Neuronal stem cell (in vitro differentiated cells): ENCODE measurements at regions not wholly inside any gene's neighbourhood (a gene's known extent, or its start where the extent isn't known, plus 50 kb on each side); places are given as distances from the start of the nearest gene placed in this dataset.

ENCODE experiments used
- DNase-seq: peaks from one replicate; pipeline ENCODE4 v3.0.0-alpha.2; 2013; ENCODE audit warnings: low spot score
- H2AFZ ChIP-seq: one replicate; pipeline ENCODE4 v1.6.1; 2013; ENCODE audit warnings: mild to moderate bottlenecking, low read length, inconsistent platforms
- H2AK5ac ChIP-seq: 2 replicates; pipeline ENCODE4 v1.6.1; 2013; ENCODE audit warnings: low read depth, mild to moderate bottlenecking, inconsistent platforms, low read length, moderate library complexity, mixed read lengths
- H2BK120ac ChIP-seq: 2 replicates; pipeline ENCODE4 v1.6.1; 2013; ENCODE audit warnings: low read depth, mild to moderate bottlenecking, inconsistent platforms, low read length, moderate library complexity, mixed read lengths
- H2BK12ac ChIP-seq: one replicate; pipeline ENCODE4 v1.6.1; 2013; ENCODE audit warnings: low read length, inconsistent platforms
- H2BK15ac ChIP-seq: 2 replicates; pipeline ENCODE4 v1.6.1; 2013; ENCODE audit warnings: mild to moderate bottlenecking, low read length, inconsistent platforms, mixed read lengths
- H2BK5ac ChIP-seq: one replicate; pipeline ENCODE4 v1.6.1; 2013; ENCODE audit warnings: inconsistent platforms, mild to moderate bottlenecking, low read length, moderate library complexity
- H3K14ac ChIP-seq: one replicate; pipeline ENCODE4 v1.6.1; 2013; ENCODE audit warnings: low read length, inconsistent platforms
- H3K18ac ChIP-seq: 2 replicates; pipeline ENCODE4 v1.6.1; 2013; ENCODE audit warnings: low read length, inconsistent platforms
- H3K23ac ChIP-seq: 2 replicates; pipeline ENCODE4 v1.6.1; 2013; ENCODE audit warnings: low read depth, mild to moderate bottlenecking, mixed read lengths, low read length, inconsistent platforms; ENCODE audit not compliant: poor library complexity
- H3K27ac ChIP-seq: replicated peaks from 3 replicates; pipeline ENCODE4 v1.5.1; 2013; ENCODE audit warnings: low read length, inconsistent platforms
- H3K27me3 ChIP-seq, 3 experiments: 2 replicates each; pipeline ENCODE4 v1.6.1; 2013; ENCODE audit warnings: low read length in 3 of 3, mild to moderate bottlenecking in 2 of 3, inconsistent platforms in 1 of 3, low read depth in 1 of 3, mixed read lengths in 1 of 3, moderate library complexity in 1 of 3; ENCODE audit not compliant: control insufficient read depth in 3 of 3, insufficient read depth in 3 of 3
- H3K36me3 ChIP-seq, 2 donors: replicated peaks in 1 of 2; 2 replicates each; pipeline ENCODE4 v1.6.1; 2013; ENCODE audit warnings: low read length in 2 of 2; ENCODE audit not compliant: control insufficient read depth in 2 of 2, insufficient read depth in 2 of 2
- H3K4ac ChIP-seq: 2 replicates; pipeline ENCODE4 v1.6.1; 2013; ENCODE audit warnings: inconsistent platforms, mild to moderate bottlenecking, low read length, moderate library complexity
- H3K4me1 ChIP-seq, 2 donors: 1 replicate in 1 of 2; 2 replicates in 1 of 2; pipeline ENCODE4 v1.6.1; 2013; ENCODE audit warnings: low read length in 2 of 2, low read depth in 1 of 2; ENCODE audit not compliant: control insufficient read depth in 2 of 2, insufficient read depth in 1 of 2
- H3K4me2 ChIP-seq: one replicate; pipeline ENCODE4 v1.6.1; 2013; ENCODE audit warnings: mild to moderate bottlenecking, low read length, inconsistent platforms; ENCODE audit not compliant: insufficient read depth, poor library complexity, severe bottlenecking
- H3K4me3 ChIP-seq, 2 donors: 2 replicates each; pipeline ENCODE4 v1.5.1; 2013; ENCODE audit warnings: low read length in 2 of 2, mild to moderate bottlenecking in 2 of 2, inconsistent platforms in 1 of 2, moderate library complexity in 1 of 2
- H3K79me1 ChIP-seq: one replicate; pipeline ENCODE4 v1.6.1; 2013; ENCODE audit warnings: low read depth, mild to moderate bottlenecking, inconsistent platforms, low read length, moderate library complexity
- H3K9ac ChIP-seq: one replicate; pipeline ENCODE4 v1.6.1; 2013; ENCODE audit warnings: mild to moderate bottlenecking, low read depth, low read length, inconsistent platforms; ENCODE audit not compliant: poor library complexity
- H3K9me3 ChIP-seq, 2 donors: replicated peaks in 1 of 2; 2 replicates each; pipeline versions ENCODE3 to v1.6.1; 2013; ENCODE audit warnings: low read length in 2 of 2, mild to moderate bottlenecking in 2 of 2, inconsistent platforms in 1 of 2, low read depth in 1 of 2, mixed read lengths in 1 of 2, moderate library complexity in 1 of 2; ENCODE audit not compliant: control insufficient read depth in 2 of 2, insufficient read depth in 1 of 2
- H4K8ac ChIP-seq: one replicate; pipeline ENCODE4 v1.6.1; 2013; ENCODE audit warnings: low read depth, mild to moderate bottlenecking, inconsistent platforms, low read length, moderate library complexity
- H4K91ac ChIP-seq: one replicate; pipeline ENCODE4 v1.6.1; 2013; ENCODE audit warnings: low read length, low read depth, mild to moderate bottlenecking, inconsistent platforms; ENCODE audit not compliant: poor library complexity
- WGBS, 2 donors: extraction: QIAGEN DNeasy Blood & Tissue Kit; methylation state at CpG; one replicate each; pipeline ENCODE4 v1.1.7; 2013; ENCODE audit warnings: missing lambda C conversion rate in 2 of 2, mixed read lengths in 1 of 2; ENCODE audit not compliant: insufficient read length in 2 of 2, insufficient replicate concordance in 1 of 2; ENCODE audit errors: extremely low coverage in 2 of 2; 5-methylcytosine and 5-hydroxymethylcytosine counted together

- H3K27me3 ChIP-seq, result no peaks in the 10 kb centered on the region
- no peak overlapping the region for H4K8ac ChIP-seq
- H3K36me3 ChIP-seq, result no peaks in the 10 kb centered on the region
- no peak overlapping the region for H3K4me2 ChIP-seq
- H3K79me1 ChIP-seq, result no peaks in the 10 kb centered on the region
- H3K4me3 ChIP-seq, result no peak overlapping the region
- no peak overlapping the region for H3K23ac ChIP-seq
- DNase-seq, result no peak
- H4K91ac ChIP-seq, result no peak overlapping the region
- H3K4me1 ChIP-seq, result peaks cover 1 to 9% of the 10 kb centered on the region in 2 donors
- H2AK5ac ChIP-seq, result no peak overlapping the region
- no CpG with 5 or more reads among the region's 4 CpGs for WGBS, 2 donors
- H3K4ac ChIP-seq, result no peak overlapping the region
- H3K27ac ChIP-seq, result no peak overlapping the region
- no peak overlapping the region for H2BK12ac ChIP-seq
- H3K9ac ChIP-seq, result no peak overlapping the region
- peaks cover 0 to 4% of the 10 kb centered on the region in 2 donors for H3K9me3 ChIP-seq
- no peak overlapping the region for H3K18ac ChIP-seq
- H2BK15ac ChIP-seq, result no peak overlapping the region
- H3K14ac ChIP-seq, result no peak overlapping the region
- H2BK5ac ChIP-seq, result no peak overlapping the region
- no peak overlapping the region for H2BK120ac ChIP-seq
- H2AFZ ChIP-seq, result no peak overlapping the region
These were observed 293.3 kb downstream of the MTX2 start for GRCh38 chr2:176562359-176563078.

- Histone ChIP-seq H3K79me1 (no peaks in the 10 kb centered on the region), H4K8ac (no peak overlapping the region), H3K14ac (no peak overlapping the region), H4K91ac (no peak overlapping the region), H3K9ac (no peak overlapping the region), H3K9me3 (peaks cover 0 to 4% of the 10 kb centered on the region in 2 donors), H3K4me2 (no peak overlapping the region), H3K18ac (peak overlapping the region; percentile 30), H3K4me3 (peak overlapping the region in 1 of 2 donors; percentile 37), H2AFZ (peak overlapping the region; percentile 50), H3K4ac (no peak overlapping the region), H2BK12ac (no peak overlapping the region), H3K27ac (no peak overlapping the region), H3K27me3 (no peaks in the 10 kb centered on the region), H3K23ac (no peak overlapping the region), H2BK15ac (no peak overlapping the region), H2AK5ac (no peak overlapping the region), H2BK5ac (no peak overlapping the region), H2BK120ac (no peak overlapping the region), H3K36me3 (no peaks in the 10 kb centered on the region), H3K4me1 (peaks cover 1 to 11% of the 10 kb centered on the region in 2 donors)
- no CpG with 5 or more reads among the region's 18 CpGs for WGBS, 2 donors
- DNase-seq, result no peak
These were observed 296.5 kb downstream of the MTX2 start for GRCh38 chr2:176565641-176566323.

DNA sequence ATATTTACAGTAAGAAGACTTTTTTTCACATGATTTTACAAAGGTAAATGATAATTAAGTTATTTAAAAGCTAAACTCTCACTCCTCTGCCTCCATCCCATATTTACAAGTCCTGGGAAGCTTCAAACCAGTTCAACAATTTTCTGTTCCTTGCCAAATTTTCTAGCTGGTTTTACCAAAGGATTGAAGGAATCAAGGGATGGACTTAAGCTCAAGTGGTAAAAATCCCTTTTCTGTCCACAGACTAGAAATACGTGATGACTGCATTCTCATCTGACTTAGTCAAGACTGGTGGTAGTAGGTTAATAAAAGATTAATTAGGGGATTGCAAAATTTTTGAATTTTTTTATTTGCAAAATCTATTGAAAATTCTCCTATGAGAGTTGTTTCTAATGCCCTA is 297.3 kb downstream of the MTX2 start:
- H3K18ac ChIP-seq, result no peak overlapping the region

DNA sequence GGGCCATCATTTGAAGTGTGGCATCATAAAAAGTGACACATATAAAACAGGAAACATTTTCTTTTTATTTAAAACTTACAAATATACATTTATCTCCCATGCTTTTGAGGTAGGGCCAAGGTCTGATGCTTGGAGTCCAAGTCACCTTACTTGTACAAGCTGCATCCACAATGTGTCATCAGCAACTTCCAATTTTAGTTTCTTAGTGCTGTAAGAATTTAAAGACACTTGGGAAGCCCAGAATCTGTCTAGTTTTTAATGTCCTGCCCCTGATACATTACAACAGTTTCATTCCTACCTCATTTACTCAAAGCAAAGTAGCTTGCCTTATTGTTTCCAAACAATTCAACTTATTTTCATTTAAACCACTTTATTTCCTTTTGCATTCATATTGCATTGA is 297.7 kb downstream of the MTX2 start:
- H3K14ac ChIP-seq, result no peak overlapping the region

More for the DNA sequence above, 297.3 kb downstream of the MTX2 start:
- H3K4me1 ChIP-seq, result peaks cover 1 to 11% of the 10 kb centered on the region in 2 donors
- H3K9me3 ChIP-seq, result peaks cover 0 to 4% of the 10 kb centered on the region in 2 donors
- no peak overlapping the region for H3K27ac ChIP-seq
- no peak overlapping the region for H3K4me3 ChIP-seq
- no peaks in the 10 kb centered on the region for H3K79me1 ChIP-seq
- H3K4ac ChIP-seq, result no peak overlapping the region
- no peak overlapping the region for H3K14ac ChIP-seq
- no peak overlapping the region for H3K4me2 ChIP-seq
- H2AK5ac ChIP-seq, result no peak overlapping the region
- H3K27me3 ChIP-seq, result no peaks in the 10 kb centered on the region
- H3K9ac ChIP-seq, result no peak overlapping the region
- no peak overlapping the region for H2BK15ac ChIP-seq
- H2BK120ac ChIP-seq, result no peak overlapping the region
- H4K8ac ChIP-seq, result no peak overlapping the region
- H2BK5ac ChIP-seq, result no peak overlapping the region
- H2BK12ac ChIP-seq, result no peak overlapping the region
- no peaks in the 10 kb centered on the region for H3K36me3 ChIP-seq
- WGBS, 2 donors, result no CpG with 5 or more reads among the region's 1 CpG
- no peak overlapping the region for H4K91ac ChIP-seq
- H2AFZ ChIP-seq, result no peak overlapping the region
- no peak overlapping the region for H3K23ac ChIP-seq
- no peak for DNase-seq

More for the DNA sequence above, 297.7 kb downstream of the MTX2 start:
- H4K8ac ChIP-seq, result no peak overlapping the region
- no peaks in the 10 kb centered on the region for H3K36me3 ChIP-seq
- no peak overlapping the region for H3K4me2 ChIP-seq
- H3K4me3 ChIP-seq, result no peak overlapping the region
- H2BK12ac ChIP-seq, result no peak overlapping the region
- no peak overlapping the region for H2BK15ac ChIP-seq
- H2BK120ac ChIP-seq, result no peak overlapping the region
- H2AFZ ChIP-seq, result no peak overlapping the region
- no peak overlapping the region for H4K91ac ChIP-seq
- no peak overlapping the region for H3K23ac ChIP-seq
- H2BK5ac ChIP-seq, result no peak overlapping the region
- H2AK5ac ChIP-seq, result no peak overlapping the region
- no peak overlapping the region for H3K9ac ChIP-seq
- H3K9me3 ChIP-seq, result peaks cover 0 to 4% of the 10 kb centered on the region in 2 donors
- DNase-seq, result no peak
- no peaks in the 10 kb centered on the region for H3K27me3 ChIP-seq
- H3K4ac ChIP-seq, result no peak overlapping the region
- peaks cover 1 to 11% of the 10 kb centered on the region in 2 donors for H3K4me1 ChIP-seq
- no peaks in the 10 kb centered on the region for H3K79me1 ChIP-seq
- H3K18ac ChIP-seq, result no peak overlapping the region
- H3K27ac ChIP-seq, result no peak overlapping the region
